ENCODE measurements at regions not wholly inside any gene's neighbourhood (a gene's known extent, or its start where the extent isn't known, plus 50 kb on each side); places are given as distances from the start of the nearest gene placed in this dataset.

- TF ChIP-seq, protein P1, sequence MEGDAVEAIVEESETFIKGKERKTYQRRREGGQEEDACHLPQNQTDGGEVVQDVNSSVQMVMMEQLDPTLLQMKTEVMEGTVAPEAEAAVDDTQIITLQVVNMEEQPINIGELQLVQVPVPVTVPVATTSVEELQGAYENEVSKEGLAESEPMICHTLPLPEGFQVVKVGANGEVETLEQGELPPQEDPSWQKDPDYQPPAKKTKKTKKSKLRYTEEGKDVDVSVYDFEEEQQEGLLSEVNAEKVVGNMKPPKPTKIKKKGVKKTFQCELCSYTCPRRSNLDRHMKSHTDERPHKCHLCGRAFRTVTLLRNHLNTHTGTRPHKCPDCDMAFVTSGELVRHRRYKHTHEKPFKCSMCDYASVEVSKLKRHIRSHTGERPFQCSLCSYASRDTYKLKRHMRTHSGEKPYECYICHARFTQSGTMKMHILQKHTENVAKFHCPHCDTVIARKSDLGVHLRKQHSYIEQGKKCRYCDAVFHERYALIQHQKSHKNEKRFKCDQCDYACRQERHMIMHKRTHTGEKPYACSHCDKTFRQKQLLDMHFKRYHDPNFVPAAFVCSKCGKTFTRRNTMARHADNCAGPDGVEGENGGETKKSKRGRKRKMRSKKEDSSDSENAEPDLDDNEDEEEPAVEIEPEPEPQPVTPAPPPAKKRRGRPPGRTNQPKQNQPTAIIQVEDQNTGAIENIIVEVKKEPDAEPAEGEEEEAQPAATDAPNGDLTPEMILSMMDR (IDR thresholded peaks at IDR 0.05) = no peak
- TF ChIP-seq POLR2A (IDR thresholded peaks at IDR 0.05) = no peak
These were observed 77.4 kb upstream of the USP47 start for GRCh38 chr11:11764423-11764803.
